SU-DHL-6 (cell line): ENCODE measurements at regions not wholly inside any gene's neighbourhood (a gene's known extent, or its start where the extent isn't known, plus 50 kb on each side); places are given as distances from the start of the nearest gene placed in this dataset.

Source experiments
- EZH2phosphoT487 ChIP-seq: fragments of 200-600 bp; sonication (generic), shearing (Covaris generic); conservative IDR thresholded peaks from 2 replicates; pipeline ENCODE4 v1.6.1; 2018; ENCODE audit warnings: mild to moderate bottlenecking, antibody characterized with exemption, low read length, moderate library complexity, mixed read lengths
- TF ChIP-seq, protein P1 (sequence below): fragments of 200-600 bp; sonication (generic); IDR thresholded peaks from one replicate; pipeline ENCODE4 v1.5.1; 2017; ENCODE audit warnings: antibody characterized with exemption, mild to moderate bottlenecking, low read length, moderate library complexity; ENCODE audit not compliant: insufficient read depth, poor library complexity, severe bottlenecking

DNA sequence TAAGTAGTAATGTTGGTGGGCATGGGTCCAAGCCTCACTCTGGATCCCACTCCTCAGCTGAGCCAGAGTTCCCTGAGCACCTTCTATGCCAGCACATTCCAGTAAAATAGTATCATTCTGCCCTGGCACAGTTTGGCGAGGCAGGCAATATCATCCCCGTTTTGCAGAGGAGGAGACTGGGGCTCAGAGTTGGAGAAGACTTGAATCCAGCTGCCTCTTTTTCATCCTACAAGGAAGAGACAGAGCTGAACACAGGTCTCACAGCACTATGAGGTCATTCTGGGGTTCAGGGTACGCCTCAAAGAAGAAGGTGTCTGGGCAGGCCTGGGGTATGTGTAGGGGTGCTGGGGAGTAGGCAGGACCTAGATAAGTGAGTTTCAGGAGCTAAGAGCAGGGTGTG, 103.9 kb upstream of the STX18 start:
- TF ChIP-seq, protein P1, sequence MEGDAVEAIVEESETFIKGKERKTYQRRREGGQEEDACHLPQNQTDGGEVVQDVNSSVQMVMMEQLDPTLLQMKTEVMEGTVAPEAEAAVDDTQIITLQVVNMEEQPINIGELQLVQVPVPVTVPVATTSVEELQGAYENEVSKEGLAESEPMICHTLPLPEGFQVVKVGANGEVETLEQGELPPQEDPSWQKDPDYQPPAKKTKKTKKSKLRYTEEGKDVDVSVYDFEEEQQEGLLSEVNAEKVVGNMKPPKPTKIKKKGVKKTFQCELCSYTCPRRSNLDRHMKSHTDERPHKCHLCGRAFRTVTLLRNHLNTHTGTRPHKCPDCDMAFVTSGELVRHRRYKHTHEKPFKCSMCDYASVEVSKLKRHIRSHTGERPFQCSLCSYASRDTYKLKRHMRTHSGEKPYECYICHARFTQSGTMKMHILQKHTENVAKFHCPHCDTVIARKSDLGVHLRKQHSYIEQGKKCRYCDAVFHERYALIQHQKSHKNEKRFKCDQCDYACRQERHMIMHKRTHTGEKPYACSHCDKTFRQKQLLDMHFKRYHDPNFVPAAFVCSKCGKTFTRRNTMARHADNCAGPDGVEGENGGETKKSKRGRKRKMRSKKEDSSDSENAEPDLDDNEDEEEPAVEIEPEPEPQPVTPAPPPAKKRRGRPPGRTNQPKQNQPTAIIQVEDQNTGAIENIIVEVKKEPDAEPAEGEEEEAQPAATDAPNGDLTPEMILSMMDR: no peak
- no peak for TF ChIP-seq EZH2phosphoT487
